GM06990 (cell line): ENCODE measurements at regions not wholly inside any gene's neighbourhood (a gene's known extent, or its start where the extent isn't known, plus 50 kb on each side); places are given as distances from the start of the nearest gene placed in this dataset.

Experiments used
- DNase-seq: peaks from one replicate; pipeline ENCODE4 v3.0.0-alpha.2; 2011; ENCODE audit not compliant: insufficient read length; ENCODE audit errors: extremely low read depth
- H3K27me3 ChIP-seq: replicated peaks from 2 replicates; pipeline ENCODE4 v1.6.0; 2011; ENCODE audit warnings: low read length; ENCODE audit not compliant: control insufficient read depth, insufficient read depth
- H3K36me3 ChIP-seq: 2 replicates; pipeline ENCODE4 v1.5.1; 2011; ENCODE audit warnings: low read length; ENCODE audit not compliant: control insufficient read depth, insufficient read depth
- H3K4me3 ChIP-seq: replicated peaks from 2 replicates; pipeline ENCODE4 v1.5.1; 2011; ENCODE audit warnings: low read depth, mild to moderate bottlenecking, control low read depth, low read length
- CTCF ChIP-seq: IDR thresholded peaks from 2 replicates; pipeline ENCODE4 v1.5.1; 2011; ENCODE audit warnings: low read length, control low read depth, mild to moderate bottlenecking, inconsistent platforms; ENCODE audit not compliant: insufficient read depth, poor library complexity, severe bottlenecking

GRCh38 chr9:119955276-119955675 lies 586.0 kb upstream of the BRINP1 start:
- Histone ChIP-seq H3K36me3 (no peaks in the 10 kb centered on the region), H3K27me3 (no peaks in the 10 kb centered on the region), H3K4me3 (no peak overlapping the region)
- DNase-seq: no peak
- TF ChIP-seq CTCF: no peak

GRCh38 chr9:119951591-119951990 lies 582.4 kb upstream of the BRINP1 start:
- TF ChIP-seq CTCF: no peak
- DNase-seq: no peak

GRCh38 chr9:119951090-119951489 lies 581.9 kb upstream of the BRINP1 start:
- no peak for DNase-seq
- TF ChIP-seq CTCF: no peak
- no peaks in the 10 kb centered on the region for H3K36me3 ChIP-seq
- H3K4me3 ChIP-seq: no peak overlapping the region
- no peaks in the 10 kb centered on the region for H3K27me3 ChIP-seq

More at GRCh38 chr9:119951591-119951990, 582.4 kb upstream of the BRINP1 start:
- H3K27me3 ChIP-seq: no peaks in the 10 kb centered on the region
- H3K36me3 ChIP-seq: no peaks in the 10 kb centered on the region
- no peak overlapping the region for H3K4me3 ChIP-seq

- no peaks in the 10 kb centered on the region for H3K27me3 ChIP-seq
- H3K36me3 ChIP-seq: no peaks in the 10 kb centered on the region
- H3K4me3 ChIP-seq: no peak overlapping the region
- no peak for TF ChIP-seq CTCF
- DNase-seq: no peak
Observed at GRCh38 chr9:119945686-119946085, 576.5 kb upstream of the BRINP1 start.

GRCh38 chr9:119941091-119941490 lies 571.9 kb upstream of the BRINP1 start:
- Histone ChIP-seq H3K27me3 (no peaks in the 10 kb centered on the region), H3K4me3 (no peak overlapping the region), H3K36me3 (no peaks in the 10 kb centered on the region)
- TF ChIP-seq CTCF: no peak
- DNase-seq: no peak

GRCh38 chr9:119938871-119939270 lies 569.6 kb upstream of the BRINP1 start:
- Histone ChIP-seq H3K27me3 (no peaks in the 10 kb centered on the region), H3K36me3 (no peaks in the 10 kb centered on the region), H3K4me3 (no peak overlapping the region)
- no peak for DNase-seq
- TF ChIP-seq CTCF: no peak
